Activated T-helper 17 cell treated with anti-CD3 and anti-CD28 coated beads, Interleukin-2, amount 50 U/mL, for 72 hours (primary cell): ENCODE measurements at regions not wholly inside any gene's neighbourhood (a gene's known extent, or its start where the extent isn't known, plus 50 kb on each side); places are given as distances from the start of the nearest gene placed in this dataset.
"Not testable (repeated sequence)": the region's sequence is repeated elsewhere in the genome, so short reads cannot be mapped to it uniquely, and the experiment has no call there.

Experiments
- ATAC-seq: fragments of 150-1000 bp; cut with Tn5 transposase; replicated peaks from 2 replicates; pipeline ENCODE4 v1.10.0; 2021; ENCODE audit warnings: mild to moderate bottlenecking, moderate library complexity
- H3K27ac Mint-ChIP-seq: one replicate; pipeline ENCODE4 v1.8.0; 2022; ENCODE audit warnings: mixed read lengths
- H3K27me3 Mint-ChIP-seq: one replicate; pipeline ENCODE4 v1.8.0; 2022; ENCODE audit warnings: mixed read lengths
- H3K36me3 Mint-ChIP-seq: one replicate; pipeline ENCODE4 v1.8.0; 2022; ENCODE audit warnings: low read depth, mild to moderate bottlenecking, mixed read lengths
- H3K4me1 Mint-ChIP-seq: one replicate; pipeline ENCODE4 v1.8.0; 2022; ENCODE audit warnings: mixed read lengths
- H3K4me3 Mint-ChIP-seq: one replicate; pipeline ENCODE4 v1.8.0; 2022; ENCODE audit warnings: mild to moderate bottlenecking, mixed read lengths
- H3K9me3 Mint-ChIP-seq: one replicate; pipeline ENCODE4 v1.8.0; 2022; ENCODE audit warnings: mixed read lengths

- Mint-ChIP-seq H3K9me3 (no peaks in the 10 kb centered on the region), H3K36me3 (no peaks in the 10 kb centered on the region), H3K4me1 (no peaks in the 10 kb centered on the region), H3K27ac (no peak overlapping the region), H3K27me3 (peaks cover 10% of the 10 kb centered on the region), H3K4me3 (no peak overlapping the region)
- ATAC-seq: no peak
These were observed 467.1 kb upstream of the ST8SIA4 start for GRCh38 chr5:101370181-101370580.

GRCh38 chr5:101364469-101364868, 461.4 kb upstream of the ST8SIA4 start:
- Mint-ChIP-seq H3K4me1 (no peaks in the 10 kb centered on the region), H3K27me3 (no peaks in the 10 kb centered on the region), H3K4me3 (no peak overlapping the region), H3K27ac (no peak overlapping the region), H3K9me3 (no peaks in the 10 kb centered on the region), H3K36me3 (no peaks in the 10 kb centered on the region)
- no peak for ATAC-seq

GRCh38 chr5:101362067-101362466, 459.0 kb upstream of the ST8SIA4 start:
- Mint-ChIP-seq H3K4me1 (no peaks in the 10 kb centered on the region), H3K27ac (no peak overlapping the region), H3K27me3 (no peaks in the 10 kb centered on the region), H3K36me3 (no peaks in the 10 kb centered on the region), H3K9me3 (no peaks in the 10 kb centered on the region), H3K4me3 (no peak overlapping the region)
- no peak for ATAC-seq

- Mint-ChIP-seq H3K27me3 (peaks cover 3% of the 10 kb centered on the region), H3K27ac (no peak overlapping the region), H3K36me3 (no peaks in the 10 kb centered on the region), H3K9me3 (peaks cover 8% of the 10 kb centered on the region), H3K4me1 (no peaks in the 10 kb centered on the region), H3K4me3 (no peak overlapping the region)
- no peak for ATAC-seq
These were observed 443.8 kb upstream of the ST8SIA4 start for GRCh38 chr5:101346906-101347305.

- Mint-ChIP-seq H3K9me3 (peaks cover 8% of the 10 kb centered on the region), H3K27me3 (peaks cover 3% of the 10 kb centered on the region), H3K4me1 (no peaks in the 10 kb centered on the region)
These were observed 443.4 kb upstream of the ST8SIA4 start for GRCh38 chr5:101346447-101346846.

GRCh38 chr5:101338226-101338625, 435.1 kb upstream of the ST8SIA4 start:
- Mint-ChIP-seq H3K4me1 (no peaks in the 10 kb centered on the region), H3K27me3 (no peaks in the 10 kb centered on the region), H3K27ac (no peak overlapping the region), H3K4me3 (no peak overlapping the region), H3K36me3 (no peaks in the 10 kb centered on the region), H3K9me3 (peaks cover 3% of the 10 kb centered on the region)
- ATAC-seq: no peak

More at GRCh38 chr5:101346447-101346846, 443.4 kb upstream of the ST8SIA4 start:
- no peak overlapping the region for H3K27ac Mint-ChIP-seq
- H3K36me3 Mint-ChIP-seq: no peaks in the 10 kb centered on the region
- no peak for ATAC-seq
- no peak overlapping the region for H3K4me3 Mint-ChIP-seq

GRCh38 chr5:101327816-101328215, 424.7 kb upstream of the ST8SIA4 start:
- Mint-ChIP-seq H3K9me3 (peaks cover 6% of the 10 kb centered on the region), H3K27me3 (peaks cover 8% of the 10 kb centered on the region), H3K4me1 (no peaks in the 10 kb centered on the region), H3K36me3 (no peaks in the 10 kb centered on the region), H3K27ac (no peak overlapping the region), H3K4me3 (no peak overlapping the region)
- no peak for ATAC-seq

GRCh38 chr5:101326766-101327165, 423.7 kb upstream of the ST8SIA4 start:
- Mint-ChIP-seq H3K4me3 (no peak overlapping the region), H3K9me3 (peaks cover 6% of the 10 kb centered on the region), H3K4me1 (no peaks in the 10 kb centered on the region), H3K27ac (no peak overlapping the region), H3K36me3 (no peaks in the 10 kb centered on the region), H3K27me3 (peaks cover 8% of the 10 kb centered on the region)
- no peak for ATAC-seq

- not testable (repeated sequence) for H3K4me3 Mint-ChIP-seq, H3K36me3 Mint-ChIP-seq, H3K4me1 Mint-ChIP-seq, H3K9me3 Mint-ChIP-seq, H3K27ac Mint-ChIP-seq, ATAC-seq, H3K27me3 Mint-ChIP-seq
These were observed 413.3 kb upstream of the ST8SIA4 start for GRCh38 chr5:101316401-101316800.

- H3K4me1 Mint-ChIP-seq: no peaks in the 10 kb centered on the region
- ATAC-seq: no peak
- H3K4me3 Mint-ChIP-seq: no peak overlapping the region
- H3K36me3 Mint-ChIP-seq: no peaks in the 10 kb centered on the region
- H3K9me3 Mint-ChIP-seq: no peaks in the 10 kb centered on the region
- no peak overlapping the region for H3K27ac Mint-ChIP-seq
- H3K27me3 Mint-ChIP-seq: no peaks in the 10 kb centered on the region
These were observed 403.5 kb upstream of the ST8SIA4 start for GRCh38 chr5:101306391-101307137.

GRCh38 chr5:101296477-101296876, 393.4 kb upstream of the ST8SIA4 start:
- Mint-ChIP-seq H3K27me3 (peaks cover 8% of the 10 kb centered on the region), H3K9me3 (no peaks in the 10 kb centered on the region), H3K4me3 (no peak overlapping the region), H3K4me1 (no peaks in the 10 kb centered on the region), H3K36me3 (no peaks in the 10 kb centered on the region), H3K27ac (no peak overlapping the region)
- ATAC-seq: no peak

- Mint-ChIP-seq H3K27me3 (peaks cover 8% of the 10 kb centered on the region), H3K36me3 (no peaks in the 10 kb centered on the region), H3K4me1 (no peaks in the 10 kb centered on the region), H3K4me3 (no peak overlapping the region), H3K9me3 (no peaks in the 10 kb centered on the region), H3K27ac (no peak overlapping the region)
- ATAC-seq: no peak
These were observed 389.1 kb upstream of the ST8SIA4 start for GRCh38 chr5:101292199-101292598.

- H3K27ac Mint-ChIP-seq, H3K4me1 Mint-ChIP-seq, ATAC-seq, H3K36me3 Mint-ChIP-seq, H3K4me3 Mint-ChIP-seq, H3K27me3 Mint-ChIP-seq, H3K9me3 Mint-ChIP-seq: not testable (repeated sequence)
These were observed 387.7 kb upstream of the ST8SIA4 start for GRCh38 chr5:101290761-101291160.

- Mint-ChIP-seq H3K36me3 (no peaks in the 10 kb centered on the region), H3K27me3 (peaks cover 8% of the 10 kb centered on the region), H3K9me3 (no peaks in the 10 kb centered on the region), H3K27ac (no peak overlapping the region), H3K4me1 (no peaks in the 10 kb centered on the region), H3K4me3 (no peak overlapping the region)
- no peak for ATAC-seq
These were observed 385.6 kb upstream of the ST8SIA4 start for GRCh38 chr5:101288633-101289032.

- Mint-ChIP-seq H3K4me3 (no peak overlapping the region), H3K9me3 (no peaks in the 10 kb centered on the region), H3K27me3 (no peaks in the 10 kb centered on the region), H3K4me1 (no peaks in the 10 kb centered on the region), H3K36me3 (no peaks in the 10 kb centered on the region), H3K27ac (no peak overlapping the region)
- no peak for ATAC-seq
These were observed 381.8 kb upstream of the ST8SIA4 start for GRCh38 chr5:101284736-101285375.
